Mesenchymal stem cell (in vitro differentiated cells and primary cell): ENCODE measurements at regions not wholly inside any gene's neighbourhood (a gene's known extent, or its start where the extent isn't known, plus 50 kb on each side); places are given as distances from the start of the nearest gene placed in this dataset.
"Not testable (repeated sequence)": the region's sequence is repeated elsewhere in the genome, so short reads cannot be mapped to it uniquely, and the experiment has no call there.

Experiments
- DNase-seq: peaks from one replicate; pipeline ENCODE4 v3.0.0-alpha.2; 2013
- H2AFZ ChIP-seq: one replicate; pipeline ENCODE4 v1.6.1; 2013; ENCODE audit warnings: low read depth, mild to moderate bottlenecking, control low read depth, inconsistent platforms, low read length, moderate library complexity
- H2AK5ac ChIP-seq: 2 replicates; pipeline ENCODE4 v1.6.1; 2013; ENCODE audit warnings: low read length, moderate library complexity, mild to moderate bottlenecking, inconsistent platforms; ENCODE audit not compliant: severe bottlenecking
- H2BK120ac ChIP-seq: one replicate; pipeline ENCODE4 v1.6.1; 2013; ENCODE audit warnings: low read depth, mild to moderate bottlenecking, inconsistent platforms, low read length, moderate library complexity
- H2BK12ac ChIP-seq, 2 experiments: one replicate each; pipeline ENCODE4 v1.6.1; 2013; ENCODE audit warnings: inconsistent platforms in 2 of 2, low read length in 2 of 2, mild to moderate bottlenecking in 2 of 2, moderate library complexity in 2 of 2, control low read depth in 1 of 2
- H2BK15ac ChIP-seq: one replicate; pipeline ENCODE4 v1.6.1; 2013; ENCODE audit warnings: mild to moderate bottlenecking, low read depth, inconsistent platforms; ENCODE audit not compliant: poor library complexity, severe bottlenecking
- H2BK5ac ChIP-seq: 2 replicates; pipeline ENCODE4 v1.6.1; 2013; ENCODE audit warnings: low read depth, mild to moderate bottlenecking, low read length, control low read depth, inconsistent platforms; ENCODE audit not compliant: poor library complexity, severe bottlenecking
- H3K14ac ChIP-seq, 2 experiments: one replicate each; pipeline ENCODE4 v1.6.1; 2013; ENCODE audit warnings: inconsistent platforms in 2 of 2, low read length in 2 of 2, control low read depth in 1 of 2, mild to moderate bottlenecking in 1 of 2, moderate library complexity in 1 of 2
- H3K18ac ChIP-seq, 2 experiments: one replicate each; pipeline ENCODE4 v1.6.1; 2013; ENCODE audit warnings: inconsistent platforms in 2 of 2, low read length in 2 of 2, control low read depth in 1 of 2, low read depth in 1 of 2, mild to moderate bottlenecking in 1 of 2
- H3K23ac ChIP-seq, 2 experiments: one replicate each; pipeline ENCODE4 v1.6.1; 2013; ENCODE audit warnings: inconsistent platforms in 2 of 2, low read length in 2 of 2, mild to moderate bottlenecking in 2 of 2, moderate library complexity in 2 of 2, control low read depth in 1 of 2
- H3K27ac ChIP-seq: 2 replicates; pipeline ENCODE4 v1.5.1; 2013; ENCODE audit warnings: mild to moderate bottlenecking, moderate library complexity, low read length, control low read depth, inconsistent platforms; ENCODE audit not compliant: poor library complexity, severe bottlenecking
- H3K27me3 ChIP-seq, 2 experiments: 2 replicates each; pipeline versions ENCODE4 v1.6.1 to v1.7.0; 2013; ENCODE audit warnings: low read length in 2 of 2, mild to moderate bottlenecking in 2 of 2, moderate library complexity in 2 of 2, control low read depth in 1 of 2, inconsistent platforms in 1 of 2; ENCODE audit not compliant: control insufficient read depth in 1 of 2, insufficient read depth in 1 of 2
- H3K36me3 ChIP-seq, 2 experiments: 2 replicates each; pipeline versions ENCODE4 v1.6.1 to v1.7.0; 2013; ENCODE audit warnings: low read length in 2 of 2, control low read depth in 1 of 2, inconsistent platforms in 1 of 2, low read depth in 1 of 2, mild to moderate bottlenecking in 1 of 2; ENCODE audit not compliant: insufficient read depth in 2 of 2, control insufficient read depth in 1 of 2
- H3K4ac ChIP-seq, 2 experiments: one replicate each; pipeline ENCODE4 v1.6.1; 2013; ENCODE audit warnings: inconsistent platforms in 2 of 2, low read length in 2 of 2, mild to moderate bottlenecking in 2 of 2, moderate library complexity in 2 of 2, control low read depth in 1 of 2, low read depth in 1 of 2
- H3K4me1 ChIP-seq: 2 replicates; pipeline ENCODE4 v1.6.1; 2013; ENCODE audit warnings: low read depth, low read length, control low read depth; ENCODE audit not compliant: control insufficient read depth, insufficient read depth
- H3K4me2 ChIP-seq: 2 replicates; pipeline ENCODE4 v1.6.1; 2013; ENCODE audit warnings: low read length, mild to moderate bottlenecking, inconsistent platforms; ENCODE audit not compliant: poor library complexity, severe bottlenecking
- H3K4me3 ChIP-seq, 2 experiments: 2 replicates each; pipeline versions ENCODE4 v1.5.1 to v1.7.0; 2013; ENCODE audit warnings: low read length in 2 of 2, mild to moderate bottlenecking in 2 of 2, control low read depth in 1 of 2, low read depth in 1 of 2; ENCODE audit not compliant: insufficient read depth in 1 of 2
- H3K79me1 ChIP-seq: replicated peaks from 2 replicates; pipeline ENCODE4 v1.6.1; 2013; ENCODE audit warnings: mild to moderate bottlenecking, control low read depth, low read length, inconsistent platforms; ENCODE audit not compliant: poor library complexity, severe bottlenecking
- H3K9ac ChIP-seq: 2 replicates; pipeline ENCODE4 v1.7.0; 2013; ENCODE audit warnings: mild to moderate bottlenecking, low read length, moderate library complexity
- H3K9me3 ChIP-seq: 2 replicates; pipeline ENCODE4 v1.7.0; 2013; ENCODE audit warnings: mild to moderate bottlenecking, low read length; ENCODE audit not compliant: control insufficient read depth
- H4K8ac ChIP-seq: one replicate; pipeline ENCODE4 v1.6.1; 2013; ENCODE audit warnings: inconsistent platforms, mild to moderate bottlenecking, low read length, moderate library complexity
- H4K91ac ChIP-seq: one replicate; pipeline ENCODE4 v1.6.1; 2013; ENCODE audit warnings: mild to moderate bottlenecking, low read length, inconsistent platforms
- WGBS: methylation state at CpG from one replicate; pipeline ENCODE4 v1.1.7; 2013; ENCODE audit warnings: mixed read lengths; 5-methylcytosine and 5-hydroxymethylcytosine counted together

- WGBS: no CpG with 5 or more reads among the region's 1 CpG
- Histone ChIP-seq H2AK5ac (no peak overlapping the region), H4K8ac (no peak overlapping the region), H3K4me1 (no peaks in the 10 kb centered on the region), H3K27me3 (no peaks in the 10 kb centered on the region), H3K4ac (no peak overlapping the region), H4K91ac (no peak overlapping the region), H2BK120ac (no peak overlapping the region), H3K27ac (no peak overlapping the region), H3K36me3 (no peaks in the 10 kb centered on the region), H3K23ac (no peak overlapping the region), H2BK15ac (no peak overlapping the region), H3K4me3 (no peak overlapping the region), H2AFZ (no peak overlapping the region), H3K4me2 (no peak overlapping the region), H3K14ac (no peak overlapping the region), H2BK5ac (no peak overlapping the region), H3K9ac (no peak overlapping the region), H3K9me3 (peaks cover 11% of the 10 kb centered on the region), H3K79me1 (no peaks in the 10 kb centered on the region), H3K18ac (no peak overlapping the region), H2BK12ac (no peak overlapping the region)
- no peak for DNase-seq
Measured at GRCh38 chr4:184335520-184335919, 117.8 kb upstream of the ENPP6 start.

DNA sequence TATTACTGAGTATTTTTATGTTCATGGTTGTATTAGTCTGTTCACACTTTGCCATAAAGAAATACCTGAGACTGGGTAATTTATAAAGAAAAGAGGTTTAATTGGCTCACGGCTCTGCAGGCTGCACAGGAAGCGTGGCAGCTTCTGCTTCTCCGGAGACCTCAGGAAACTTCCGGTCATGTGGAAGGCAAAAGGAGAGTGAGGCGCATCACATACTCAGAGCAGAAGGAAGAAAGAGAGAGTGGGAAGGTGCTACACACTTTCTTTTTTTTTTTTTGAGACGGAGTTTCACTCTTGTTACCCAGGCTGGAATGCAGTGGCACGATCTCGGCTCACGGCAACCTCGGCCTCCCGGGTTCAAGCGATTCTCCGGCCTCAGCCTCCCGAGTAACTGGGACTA lies 115.8 kb upstream of the ENPP6 start:
- H3K14ac ChIP-seq, H4K8ac ChIP-seq, H3K79me1 ChIP-seq, H4K91ac ChIP-seq, H3K36me3 ChIP-seq, H2BK5ac ChIP-seq, H2BK15ac ChIP-seq, H3K4ac ChIP-seq, H3K4me2 ChIP-seq, H3K9ac ChIP-seq, H3K23ac ChIP-seq, H2BK12ac ChIP-seq, H3K4me1 ChIP-seq, H2AK5ac ChIP-seq, H3K18ac ChIP-seq, H2AFZ ChIP-seq, H3K27me3 ChIP-seq, H3K4me3 ChIP-seq, DNase-seq, H2BK120ac ChIP-seq, H3K27ac ChIP-seq: not testable (repeated sequence)
- H3K9me3 ChIP-seq: peaks cover 10% of the 10 kb centered on the region
- 83% methylated on average over 9 of the region's 14 CpGs for WGBS

DNA sequence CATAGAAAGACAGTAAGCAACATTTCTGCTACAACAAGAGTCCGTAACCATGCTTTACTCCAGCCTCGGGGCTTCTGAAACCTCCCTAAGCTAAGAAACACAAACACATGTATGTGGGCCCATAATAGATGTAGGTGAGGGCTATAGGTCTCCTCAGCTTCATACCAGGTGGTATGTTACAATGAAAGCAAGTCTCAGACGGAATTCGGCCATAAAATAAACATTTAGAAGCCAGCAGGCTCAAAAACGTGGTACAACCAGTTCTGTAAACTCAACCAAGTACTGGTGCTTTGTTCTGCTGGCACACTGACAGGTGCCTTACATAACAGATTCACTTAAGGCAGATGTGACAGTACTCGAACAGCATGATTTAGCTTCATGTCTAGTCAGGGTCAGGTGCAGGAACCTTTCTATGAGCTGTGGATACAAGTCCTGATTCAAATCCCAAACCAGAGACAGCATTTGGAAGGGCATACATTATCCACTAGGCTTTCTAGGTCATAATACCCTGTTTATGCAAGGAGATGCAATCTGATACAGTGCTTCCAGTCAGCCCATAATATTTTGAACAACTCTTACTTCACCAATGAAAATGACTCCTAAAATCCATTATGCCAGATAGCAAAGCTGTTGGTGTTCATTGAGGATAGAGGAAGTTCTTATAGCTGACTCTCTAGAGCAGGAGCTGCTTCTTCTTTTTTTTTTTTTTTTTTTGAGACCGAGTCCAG lies 113.8 kb upstream of the ENPP6 start:
- H2AFZ ChIP-seq: no peak overlapping the region
- H3K4me3 ChIP-seq: no peak overlapping the region
- no peak overlapping the region for H4K8ac ChIP-seq
- H3K18ac ChIP-seq: no peak overlapping the region
- no peak overlapping the region for H3K27ac ChIP-seq
- WGBS: 82% methylated on average over 5 of the region's 7 CpGs
- H3K36me3 ChIP-seq: no peaks in the 10 kb centered on the region
- no peak overlapping the region for H3K4me2 ChIP-seq
- no peak overlapping the region for H3K23ac ChIP-seq
- H2BK12ac ChIP-seq: no peak overlapping the region
- no peak overlapping the region for H4K91ac ChIP-seq
- no peak for DNase-seq
- H3K4me1 ChIP-seq: peaks cover 3% of the 10 kb centered on the region
- H2BK120ac ChIP-seq: no peak overlapping the region
- no peaks in the 10 kb centered on the region for H3K79me1 ChIP-seq
- no peak overlapping the region for H3K4ac ChIP-seq
- H3K14ac ChIP-seq: no peak overlapping the region
- no peak overlapping the region for H2BK15ac ChIP-seq
- H2AK5ac ChIP-seq: no peak overlapping the region
- no peaks in the 10 kb centered on the region for H3K27me3 ChIP-seq
- H3K9ac ChIP-seq: no peak overlapping the region
- no peak overlapping the region for H2BK5ac ChIP-seq
- H3K9me3 ChIP-seq: no peaks in the 10 kb centered on the region

DNA sequence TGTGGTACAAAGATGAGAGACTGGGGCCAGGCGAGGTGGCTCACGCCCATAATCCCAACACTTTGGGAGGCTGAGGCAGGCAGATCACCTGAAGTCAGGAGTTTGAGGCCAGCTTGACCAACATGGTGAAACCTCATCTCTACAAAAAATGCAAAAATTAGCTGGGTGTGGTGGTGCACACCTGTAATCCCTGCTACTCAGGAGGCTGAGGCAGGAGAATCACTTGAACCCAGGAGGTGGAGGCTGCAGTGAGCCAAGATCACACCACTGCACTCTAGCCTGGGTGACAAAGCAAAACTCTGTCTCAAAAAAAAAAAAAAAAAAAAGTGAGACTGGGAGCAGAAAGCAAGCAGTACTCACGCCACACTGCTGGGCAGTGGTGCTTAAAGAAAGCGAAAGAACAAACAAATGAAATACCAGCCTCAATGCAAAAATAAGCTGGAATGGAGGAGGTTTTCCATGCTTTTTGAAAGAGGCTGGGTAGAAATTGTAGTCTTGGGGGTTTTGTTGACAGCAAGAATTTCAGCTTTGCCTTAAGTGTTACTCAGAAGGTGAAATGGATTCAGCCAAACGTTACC lies 112.9 kb upstream of the ENPP6 start:
- H2AK5ac ChIP-seq, H3K4me2 ChIP-seq, H3K9me3 ChIP-seq: not testable (repeated sequence)

More for the DNA sequence above, 112.9 kb upstream of the ENPP6 start:
- not testable (repeated sequence) for H2BK120ac ChIP-seq, H2BK15ac ChIP-seq, H3K4me3 ChIP-seq, H4K91ac ChIP-seq, H3K27ac ChIP-seq, H3K14ac ChIP-seq, H4K8ac ChIP-seq, H3K23ac ChIP-seq, H3K9ac ChIP-seq, H3K36me3 ChIP-seq, H3K4me1 ChIP-seq, H2BK12ac ChIP-seq, H3K27me3 ChIP-seq, H3K4ac ChIP-seq, H2AFZ ChIP-seq, H2BK5ac ChIP-seq, H3K79me1 ChIP-seq, H3K18ac ChIP-seq, DNase-seq
- 93% methylated on average over 5 of the region's 5 CpGs for WGBS
